GM12878 (cell line): ENCODE measurements at regions not wholly inside any gene's neighbourhood (a gene's known extent, or its start where the extent isn't known, plus 50 kb on each side); places are given as distances from the start of the nearest gene placed in this dataset.

ENCODE experiments used
- EZH2 ChIP-seq: IDR thresholded peaks from 2 replicates; pipeline ENCODE4 v1.6.1; 2012; ENCODE audit warnings: low read depth, mild to moderate bottlenecking, control low read depth, inconsistent platforms, low read length, borderline replicate concordance; ENCODE audit not compliant: control insufficient read depth
- MEF2A ChIP-seq: IDR thresholded peaks from 2 replicates; pipeline ENCODE4 v1.6.1; 2011; ENCODE audit warnings: low read depth, mild to moderate bottlenecking, low read length, moderate library complexity; ENCODE audit not compliant: insufficient read depth
- POLR2A ChIP-seq: IDR thresholded peaks from 2 replicates; pipeline ENCODE4 v1.6.1; 2011; ENCODE audit warnings: low read depth, mild to moderate bottlenecking, low read length
- RFX5 ChIP-seq: IDR thresholded peaks from 2 replicates; pipeline ENCODE4 v1.6.1; 2011; ENCODE audit warnings: low read depth, low read length, improper control_type of control experiment
- TF ChIP-seq, protein P1 (sequence below), 3 experiments: IDR thresholded peaks in 2 of 3; conservative IDR thresholded peaks in 1 of 3; 2 replicates each; pipeline ENCODE4 v1.5.1; 2011; ENCODE audit warnings: low read depth in 3 of 3, low read length in 3 of 3, mild to moderate bottlenecking in 3 of 3, control low read depth in 2 of 3, moderate library complexity in 2 of 3, inconsistent platforms in 1 of 3, mixed read lengths in 1 of 3; ENCODE audit not compliant: control insufficient read depth in 2 of 3, insufficient read depth in 1 of 3; ENCODE audit errors: extremely low read depth in 1 of 3

- TF ChIP-seq MEF2A, result no peak
- TF ChIP-seq, protein P1, sequence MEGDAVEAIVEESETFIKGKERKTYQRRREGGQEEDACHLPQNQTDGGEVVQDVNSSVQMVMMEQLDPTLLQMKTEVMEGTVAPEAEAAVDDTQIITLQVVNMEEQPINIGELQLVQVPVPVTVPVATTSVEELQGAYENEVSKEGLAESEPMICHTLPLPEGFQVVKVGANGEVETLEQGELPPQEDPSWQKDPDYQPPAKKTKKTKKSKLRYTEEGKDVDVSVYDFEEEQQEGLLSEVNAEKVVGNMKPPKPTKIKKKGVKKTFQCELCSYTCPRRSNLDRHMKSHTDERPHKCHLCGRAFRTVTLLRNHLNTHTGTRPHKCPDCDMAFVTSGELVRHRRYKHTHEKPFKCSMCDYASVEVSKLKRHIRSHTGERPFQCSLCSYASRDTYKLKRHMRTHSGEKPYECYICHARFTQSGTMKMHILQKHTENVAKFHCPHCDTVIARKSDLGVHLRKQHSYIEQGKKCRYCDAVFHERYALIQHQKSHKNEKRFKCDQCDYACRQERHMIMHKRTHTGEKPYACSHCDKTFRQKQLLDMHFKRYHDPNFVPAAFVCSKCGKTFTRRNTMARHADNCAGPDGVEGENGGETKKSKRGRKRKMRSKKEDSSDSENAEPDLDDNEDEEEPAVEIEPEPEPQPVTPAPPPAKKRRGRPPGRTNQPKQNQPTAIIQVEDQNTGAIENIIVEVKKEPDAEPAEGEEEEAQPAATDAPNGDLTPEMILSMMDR (IDR thresholded peaks at IDR 0.05 in 2 of 3, conservative IDR thresholded peaks at IDR 0.05 in 1 of 3; ENCODE audit: control insufficient read depth in 2 of 3, extremely low read depth in 1 of 3, insufficient read depth in 1 of 3, low read depth in 3 of 3, low read length in 3 of 3), result no peak
- no peak for TF ChIP-seq RFX5
- TF ChIP-seq EZH2, result no peak
- no peak for TF ChIP-seq POLR2A
Measured at GRCh38 chr6:100987556-100987955, 106.4 kb upstream of the ASCC3 start.
